ENCODE measurements at regions not wholly inside any gene's neighbourhood (a gene's known extent, or its start where the extent isn't known, plus 50 kb on each side); places are given as distances from the start of the nearest gene placed in this dataset.

DNA sequence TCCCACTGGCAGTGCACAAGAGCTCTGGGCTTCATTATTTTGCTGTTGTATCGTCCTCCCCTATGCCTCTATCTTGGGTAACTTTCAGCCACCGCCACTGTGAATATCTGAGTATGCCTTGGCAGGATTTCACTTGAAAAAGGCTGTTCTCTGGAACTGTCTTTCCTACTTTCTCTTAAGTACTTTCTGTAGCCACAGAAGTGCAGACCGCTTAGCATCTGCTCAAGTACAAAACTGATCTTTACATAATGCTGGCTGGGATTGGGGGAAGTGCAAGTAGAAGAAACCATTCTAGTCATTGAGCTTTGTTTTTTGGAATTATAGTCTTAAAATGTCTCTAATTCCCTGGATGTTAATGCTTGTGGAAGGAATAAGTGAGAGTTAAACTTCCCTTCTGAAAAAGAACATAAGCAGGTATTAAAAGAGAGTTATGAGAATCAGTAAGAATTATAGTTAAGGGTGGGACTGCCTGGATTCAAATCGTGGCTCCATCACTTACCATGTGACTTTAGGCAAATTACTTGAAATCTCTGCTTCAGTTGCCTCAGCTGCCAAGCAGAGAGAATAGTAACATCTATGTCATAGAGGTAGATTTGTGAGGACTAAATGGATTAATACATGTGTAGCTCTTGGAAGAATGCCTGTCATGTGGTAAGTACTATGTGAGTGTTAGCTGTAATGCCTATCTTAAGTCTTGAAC, 77.5 kb downstream of the MID1IP1 start:
- FAIRE-seq, result no peak
- TF ChIP-seq, protein P1, sequence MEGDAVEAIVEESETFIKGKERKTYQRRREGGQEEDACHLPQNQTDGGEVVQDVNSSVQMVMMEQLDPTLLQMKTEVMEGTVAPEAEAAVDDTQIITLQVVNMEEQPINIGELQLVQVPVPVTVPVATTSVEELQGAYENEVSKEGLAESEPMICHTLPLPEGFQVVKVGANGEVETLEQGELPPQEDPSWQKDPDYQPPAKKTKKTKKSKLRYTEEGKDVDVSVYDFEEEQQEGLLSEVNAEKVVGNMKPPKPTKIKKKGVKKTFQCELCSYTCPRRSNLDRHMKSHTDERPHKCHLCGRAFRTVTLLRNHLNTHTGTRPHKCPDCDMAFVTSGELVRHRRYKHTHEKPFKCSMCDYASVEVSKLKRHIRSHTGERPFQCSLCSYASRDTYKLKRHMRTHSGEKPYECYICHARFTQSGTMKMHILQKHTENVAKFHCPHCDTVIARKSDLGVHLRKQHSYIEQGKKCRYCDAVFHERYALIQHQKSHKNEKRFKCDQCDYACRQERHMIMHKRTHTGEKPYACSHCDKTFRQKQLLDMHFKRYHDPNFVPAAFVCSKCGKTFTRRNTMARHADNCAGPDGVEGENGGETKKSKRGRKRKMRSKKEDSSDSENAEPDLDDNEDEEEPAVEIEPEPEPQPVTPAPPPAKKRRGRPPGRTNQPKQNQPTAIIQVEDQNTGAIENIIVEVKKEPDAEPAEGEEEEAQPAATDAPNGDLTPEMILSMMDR (IDR thresholded peaks at IDR 0.05; ENCODE audit: insufficient read depth, missing control alignments), result no peak
- no peak for DNase-seq (ENCODE audit: insufficient read length, low spot score)

DNA sequence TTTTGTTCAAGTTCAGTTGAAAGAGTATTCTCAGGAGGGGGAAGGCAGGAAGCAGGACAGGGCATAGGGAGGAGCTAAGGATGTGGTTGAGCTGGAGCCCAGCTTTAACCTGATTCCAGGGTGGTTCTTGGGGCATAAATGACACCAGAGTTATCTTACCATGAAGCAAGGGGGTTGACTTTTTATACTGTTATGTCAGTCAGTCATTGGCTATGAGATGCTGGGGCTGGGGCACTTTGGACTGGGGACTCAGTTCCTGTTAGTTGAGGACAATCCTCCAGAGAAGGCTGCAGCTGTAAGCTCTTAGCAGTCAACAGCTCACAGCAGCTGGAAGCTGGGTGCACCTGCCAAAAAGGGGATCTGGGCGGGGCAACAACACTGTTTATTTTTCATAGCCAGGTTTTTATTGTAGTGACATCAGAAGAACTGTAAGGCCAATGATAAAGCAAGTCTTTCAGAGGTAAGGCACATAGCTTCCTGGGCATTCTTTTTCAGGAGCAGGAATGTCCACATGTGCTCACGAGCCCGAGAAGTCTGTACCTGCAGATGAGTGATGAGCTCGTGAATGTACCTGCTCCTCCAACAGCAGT, 78.5 kb downstream of the MID1IP1 start:
- FAIRE-seq (no peak), DNase-seq (ENCODE audit: insufficient read length, low spot score) (no peak)
- TF ChIP-seq, protein P1 (IDR thresholded peaks at IDR 0.05; ENCODE audit: insufficient read depth, missing control alignments), result no peak

DNA sequence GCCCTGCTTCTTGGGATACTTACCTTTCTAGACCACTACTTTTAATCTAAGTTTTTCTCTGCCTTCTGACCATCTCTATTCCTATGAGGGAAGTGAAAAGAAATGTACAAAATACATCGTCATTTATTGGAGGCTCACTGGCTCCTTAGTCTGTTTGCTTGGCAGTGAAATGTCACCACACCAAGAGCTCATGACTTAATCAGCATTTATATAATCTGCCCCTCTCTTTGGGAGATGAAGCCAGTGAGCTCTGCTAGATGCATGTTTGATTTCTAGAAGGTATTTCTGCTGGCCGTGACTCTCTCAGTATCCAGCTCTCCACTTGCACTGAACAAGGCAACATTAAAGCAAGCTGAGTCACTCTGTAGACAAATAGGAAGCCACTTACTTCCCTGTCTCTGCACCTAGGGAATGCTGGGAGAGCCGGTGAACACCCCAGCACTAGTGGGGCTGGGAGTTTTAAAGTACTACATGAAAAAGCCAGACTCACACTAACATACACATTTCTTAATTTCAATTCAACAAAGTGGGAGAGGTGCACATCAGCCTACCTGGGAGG, 79.1 kb downstream of the MID1IP1 start:
- FAIRE-seq (no peak), DNase-seq (ENCODE audit: insufficient read length, low spot score) (no peak)

DNA sequence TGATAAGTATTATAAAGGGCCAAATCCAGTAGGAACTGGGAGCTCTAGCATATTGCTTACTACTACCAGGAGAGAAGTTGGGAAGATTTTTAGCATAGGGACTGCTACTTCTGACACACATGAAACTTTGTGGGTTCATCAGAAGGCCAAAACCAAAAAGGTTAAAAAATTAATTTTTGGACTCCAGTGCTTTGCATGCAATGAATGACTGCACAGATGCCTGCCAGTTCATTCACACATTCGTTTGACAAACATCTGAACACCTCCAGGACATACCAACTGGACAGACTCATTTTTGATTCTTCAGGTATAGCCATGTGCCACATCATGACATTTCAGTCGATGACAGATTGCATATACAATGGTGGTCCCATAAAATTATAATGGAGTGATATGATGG, 79.8 kb downstream of the MID1IP1 start:
- TF ChIP-seq, protein P1 (IDR thresholded peaks at IDR 0.05; ENCODE audit: insufficient read depth, missing control alignments), result no peak
- FAIRE-seq, result no peak
- no peak for DNase-seq (ENCODE audit: insufficient read length, low spot score)

More for the DNA sequence above, 79.1 kb downstream of the MID1IP1 start:
- TF ChIP-seq, protein P1 (IDR thresholded peaks at IDR 0.05; ENCODE audit: insufficient read depth, missing control alignments), result no peak

DNA sequence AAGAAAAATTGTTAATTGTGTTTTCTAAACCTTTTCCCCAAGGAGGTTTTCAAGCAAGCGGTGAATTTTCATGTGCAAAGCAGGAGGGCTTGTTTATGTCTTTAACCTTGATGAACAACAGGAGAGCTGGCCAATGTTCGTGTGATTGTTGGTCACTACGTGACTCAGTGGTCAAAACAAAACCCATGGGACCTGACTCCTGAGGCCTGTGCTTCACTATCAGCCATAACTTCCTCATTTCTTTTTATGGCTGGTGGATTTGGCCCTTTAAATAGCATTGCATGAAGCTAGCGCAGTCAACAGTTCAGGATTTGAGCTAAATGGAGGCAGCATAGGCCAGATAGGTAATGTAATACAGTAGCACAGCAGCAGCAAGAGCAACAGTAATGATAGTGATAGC, 80.5 kb downstream of the MID1IP1 start:
- TF ChIP-seq, protein P1 (IDR thresholded peaks at IDR 0.05; ENCODE audit: insufficient read depth, missing control alignments), result no peak
- FAIRE-seq, result no peak
- no peak for DNase-seq (ENCODE audit: insufficient read length, low spot score)

DNA sequence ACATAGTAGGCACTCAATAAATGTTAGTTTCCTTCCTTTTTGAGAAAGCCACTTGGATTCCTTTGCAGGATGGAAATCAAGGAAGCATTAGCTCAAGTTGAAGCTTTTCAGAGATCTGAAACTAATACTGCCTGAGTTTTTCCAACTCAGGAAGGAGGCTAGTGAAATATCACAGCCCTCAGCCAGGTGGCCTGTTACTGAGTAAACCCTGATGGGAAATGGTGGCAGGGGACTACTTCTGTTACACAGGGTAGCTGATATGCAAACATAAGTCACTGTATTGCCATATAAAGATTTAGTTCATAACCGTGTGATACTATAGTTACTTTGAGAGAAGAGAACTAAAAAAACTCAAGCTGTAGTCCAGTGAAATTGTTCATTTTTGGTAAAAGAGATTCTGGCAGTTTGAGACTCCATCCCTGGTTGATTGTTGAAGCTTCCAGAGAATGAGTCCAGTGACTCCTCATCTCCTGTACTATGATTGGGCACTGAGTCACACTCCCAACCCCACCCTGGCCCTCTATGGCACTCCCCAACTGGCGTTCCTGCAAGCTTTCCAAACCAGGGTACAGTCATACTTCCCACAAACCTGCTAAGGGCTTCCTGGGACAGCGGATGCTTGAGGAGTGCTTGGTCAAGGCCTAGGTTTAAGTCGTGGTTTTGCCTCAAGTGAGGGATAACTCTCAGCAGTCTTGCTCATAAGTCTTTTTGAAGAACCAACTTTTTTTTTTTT, 81.8 kb downstream of the MID1IP1 start:
- FAIRE-seq (no peak), DNase-seq (ENCODE audit: insufficient read length, low spot score) (no peak)

More for the DNA sequence above, 81.8 kb downstream of the MID1IP1 start:
- TF ChIP-seq, protein P1 (IDR thresholded peaks at IDR 0.05; ENCODE audit: insufficient read depth, missing control alignments), result no peak
